Vagina (tissue), 2 donors: ENCODE measurements at regions not wholly inside any gene's neighbourhood (a gene's known extent, or its start where the extent isn't known, plus 50 kb on each side); places are given as distances from the start of the nearest gene placed in this dataset.

Experiments
- DNase-seq, 2 donors: peaks; one replicate each; pipeline ENCODE4 v3.0.0-alpha.2; 2017; ENCODE audit errors: extremely low spot score in 2 of 2
- H3K27ac ChIP-seq: fragments of 200-600 bp; sonication (generic); one replicate; pipeline ENCODE4 v1.5.1; 2019
- H3K27me3 ChIP-seq: fragments of 200-600 bp; sonication (generic); one replicate; pipeline ENCODE4 v1.5.1; 2019
- H3K36me3 ChIP-seq, 2 donors: fragments of 200-600 bp; sonication (generic); one replicate each; pipeline ENCODE4 v1.5.1; 2017 to 2019
- H3K4me1 ChIP-seq: fragments of 200-600 bp; sonication (generic); one replicate; pipeline ENCODE4 v1.5.1; 2019
- H3K4me3 ChIP-seq, 2 donors: fragments of 200-600 bp; sonication (generic); 1 replicate in 1 of 2; 2 replicates in 1 of 2; pipeline ENCODE4 v1.5.1; 2016 to 2019
- H3K9me3 ChIP-seq: fragments of 200-600 bp; sonication (generic); one replicate; pipeline ENCODE4 v1.5.1; 2019
- POLR2A ChIP-seq, 2 donors: fragments of 450-650 bp; IDR thresholded peaks; one replicate each; pipeline ENCODE4 v1.6.1; 2017; ENCODE audit warnings: antibody characterized with exemption in 2 of 2, mild to moderate bottlenecking in 2 of 2, moderate library complexity in 2 of 2
- POLR2AphosphoS5 ChIP-seq, 2 donors: sonication (generic); formaldehyde crosslinking; IDR thresholded peaks; one replicate each; pipeline ENCODE4 v1.9.0; 2017; ENCODE audit warnings: antibody characterized with exemption in 2 of 2, mild to moderate bottlenecking in 2 of 2, low read depth in 1 of 2; ENCODE audit not compliant: insufficient read depth in 1 of 2
- intact Hi-C: fragments of 100-400 bp; cut with DNase I; formaldehyde crosslinking; loops from one replicate; pipeline ENCODE4 v1.15.1; 2023
- TF ChIP-seq, protein P1 (sequence below), 3 experiments: fragments of 450-650 bp in 2 of 3; fragments of 200-600 bp in 1 of 3; sonication (generic) in 1 of 3; IDR thresholded peaks; one replicate each; pipeline ENCODE4 v1.5.1; 2017 to 2019; ENCODE audit warnings: antibody characterized with exemption in 3 of 3, mild to moderate bottlenecking in 2 of 3, moderate library complexity in 2 of 3

DNA sequence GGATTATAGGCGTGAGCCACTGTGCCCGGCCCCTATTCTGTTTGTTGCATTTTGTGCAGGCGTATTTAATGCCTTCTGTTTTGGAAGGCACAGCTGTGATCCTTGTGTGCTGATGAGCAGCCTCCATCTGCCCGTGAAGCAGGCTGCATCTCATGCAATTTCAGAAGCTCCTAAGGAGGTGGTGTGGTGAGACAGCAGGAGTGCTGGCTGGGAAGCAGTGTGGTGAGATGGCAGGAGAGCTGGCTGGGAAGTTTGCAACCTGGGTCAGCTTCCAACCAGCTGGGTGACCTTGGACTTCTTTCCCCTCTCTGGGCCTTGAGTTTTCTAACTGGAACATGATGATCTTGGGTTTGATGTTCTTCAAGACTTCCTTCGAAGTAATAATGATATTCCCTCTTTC is 525.1 kb downstream of the TBC1D22A start:
- TF ChIP-seq POLR2A (IDR thresholded peaks at IDR 0.05), result no peak
- TF ChIP-seq, protein P1, sequence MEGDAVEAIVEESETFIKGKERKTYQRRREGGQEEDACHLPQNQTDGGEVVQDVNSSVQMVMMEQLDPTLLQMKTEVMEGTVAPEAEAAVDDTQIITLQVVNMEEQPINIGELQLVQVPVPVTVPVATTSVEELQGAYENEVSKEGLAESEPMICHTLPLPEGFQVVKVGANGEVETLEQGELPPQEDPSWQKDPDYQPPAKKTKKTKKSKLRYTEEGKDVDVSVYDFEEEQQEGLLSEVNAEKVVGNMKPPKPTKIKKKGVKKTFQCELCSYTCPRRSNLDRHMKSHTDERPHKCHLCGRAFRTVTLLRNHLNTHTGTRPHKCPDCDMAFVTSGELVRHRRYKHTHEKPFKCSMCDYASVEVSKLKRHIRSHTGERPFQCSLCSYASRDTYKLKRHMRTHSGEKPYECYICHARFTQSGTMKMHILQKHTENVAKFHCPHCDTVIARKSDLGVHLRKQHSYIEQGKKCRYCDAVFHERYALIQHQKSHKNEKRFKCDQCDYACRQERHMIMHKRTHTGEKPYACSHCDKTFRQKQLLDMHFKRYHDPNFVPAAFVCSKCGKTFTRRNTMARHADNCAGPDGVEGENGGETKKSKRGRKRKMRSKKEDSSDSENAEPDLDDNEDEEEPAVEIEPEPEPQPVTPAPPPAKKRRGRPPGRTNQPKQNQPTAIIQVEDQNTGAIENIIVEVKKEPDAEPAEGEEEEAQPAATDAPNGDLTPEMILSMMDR (IDR thresholded peaks at IDR 0.05), result no peak
- no peak for TF ChIP-seq POLR2AphosphoS5 (IDR thresholded peaks at IDR 0.05; ENCODE audit: insufficient read depth in 1 of 2, low read depth in 1 of 2)
- DNase-seq, result no peak
- intact Hi-C loops, result no loop called here

GRCh38 chr22:47286590-47286989 is 524.1 kb downstream of the TBC1D22A start:
- TF ChIP-seq POLR2AphosphoS5 (IDR thresholded peaks at IDR 0.05; ENCODE audit: insufficient read depth in 1 of 2, low read depth in 1 of 2), result no peak
- no peak for TF ChIP-seq POLR2A (IDR thresholded peaks at IDR 0.05)
- TF ChIP-seq, protein P1 (IDR thresholded peaks at IDR 0.05), result no peak
- Histone ChIP-seq H3K36me3 (no peaks in the 10 kb centered on the region), H3K27me3 (no peaks in the 10 kb centered on the region), H3K9me3 (no peaks in the 10 kb centered on the region), H3K4me3 (no peak overlapping the region), H3K4me1 (no peaks in the 10 kb centered on the region), H3K27ac (no peak overlapping the region)
- no peak for DNase-seq
- intact Hi-C loops, result no loop called here

More for the DNA sequence above, 525.1 kb downstream of the TBC1D22A start:
- Histone ChIP-seq H3K36me3 (no peaks in the 10 kb centered on the region), H3K27me3 (no peaks in the 10 kb centered on the region), H3K4me1 (no peaks in the 10 kb centered on the region), H3K27ac (no peak overlapping the region), H3K4me3 (no peak overlapping the region), H3K9me3 (no peaks in the 10 kb centered on the region)

GRCh38 chr22:47285981-47286380 is 523.5 kb downstream of the TBC1D22A start:
- no peak overlapping the region for H3K4me3 ChIP-seq
- no peaks in the 10 kb centered on the region for H3K27me3 ChIP-seq
- TF ChIP-seq, protein P1 (IDR thresholded peaks at IDR 0.05), result no peak
- TF ChIP-seq POLR2AphosphoS5 (IDR thresholded peaks at IDR 0.05; ENCODE audit: insufficient read depth in 1 of 2, low read depth in 1 of 2) (no peak), POLR2A (IDR thresholded peaks at IDR 0.05) (no peak)
- H3K4me1 ChIP-seq, result no peaks in the 10 kb centered on the region
- intact Hi-C loops, result no loop called here
- no peaks in the 10 kb centered on the region for H3K9me3 ChIP-seq
- H3K36me3 ChIP-seq, result no peaks in the 10 kb centered on the region
- DNase-seq, result no peak
- H3K27ac ChIP-seq, result no peak overlapping the region

GRCh38 chr22:47284822-47285221 is 522.4 kb downstream of the TBC1D22A start:
- no peak for DNase-seq
- no peaks in the 10 kb centered on the region for H3K27me3 ChIP-seq
- no peaks in the 10 kb centered on the region for H3K9me3 ChIP-seq
- no peaks in the 10 kb centered on the region for H3K36me3 ChIP-seq
- H3K4me3 ChIP-seq, result no peak overlapping the region
- H3K27ac ChIP-seq, result no peak overlapping the region
- TF ChIP-seq, protein P1 (IDR thresholded peaks at IDR 0.05), result no peak
- no peak for TF ChIP-seq POLR2AphosphoS5 (IDR thresholded peaks at IDR 0.05; ENCODE audit: insufficient read depth in 1 of 2, low read depth in 1 of 2)
- no peak for TF ChIP-seq POLR2A (IDR thresholded peaks at IDR 0.05)
- intact Hi-C loops, result no loop called here
- no peaks in the 10 kb centered on the region for H3K4me1 ChIP-seq

DNA sequence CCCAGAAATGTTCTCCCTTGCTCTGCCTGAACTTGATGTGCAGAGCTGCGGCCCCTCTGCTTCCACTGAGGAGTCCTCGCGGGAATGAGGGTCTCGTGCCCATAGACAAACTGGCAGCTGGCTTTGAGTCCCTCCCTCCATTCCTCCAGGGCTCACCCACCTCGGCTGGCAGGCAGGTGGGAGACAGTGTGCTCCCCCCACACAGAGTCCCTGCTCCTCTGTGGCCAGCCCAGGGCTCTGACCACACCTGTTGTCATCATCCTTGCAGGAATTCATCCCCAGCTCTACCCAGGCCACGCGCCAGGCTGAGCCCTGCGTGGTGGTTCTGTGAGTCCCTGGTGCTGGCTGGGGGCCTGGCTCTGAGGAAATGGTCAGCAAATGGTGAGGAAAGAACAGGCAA is 521.9 kb downstream of the TBC1D22A start:
- Histone ChIP-seq H3K36me3 (no peaks in the 10 kb centered on the region), H3K9me3 (no peaks in the 10 kb centered on the region), H3K4me3 (no peak overlapping the region), H3K27me3 (no peaks in the 10 kb centered on the region), H3K4me1 (no peaks in the 10 kb centered on the region), H3K27ac (no peak overlapping the region)
- no peak for DNase-seq
- intact Hi-C loops, result no loop called here
- TF ChIP-seq POLR2A (IDR thresholded peaks at IDR 0.05), result no peak
- no peak for TF ChIP-seq POLR2AphosphoS5 (IDR thresholded peaks at IDR 0.05; ENCODE audit: insufficient read depth in 1 of 2, low read depth in 1 of 2)
- TF ChIP-seq, protein P1 (IDR thresholded peaks at IDR 0.05), result no peak
